HFFc6 (cell line): ENCODE measurements at regions not wholly inside any gene's neighbourhood (a gene's known extent, or its start where the extent isn't known, plus 50 kb on each side); places are given as distances from the start of the nearest gene placed in this dataset.
A peak's percentile ranks its signal among the peaks of the same experiment; 100 is the strongest.

Source experiments
- DNase-seq: peaks from one replicate; pipeline ENCODE4 v3.0.0-alpha.2; 2018
- H3K27ac Mint-ChIP-seq: 2 replicates; pipeline ENCODE4 v1.8.0; 2020; ENCODE audit warnings: mild to moderate bottlenecking, mixed read lengths
- H3K27me3 Mint-ChIP-seq: 2 replicates; pipeline ENCODE4 v1.8.0; 2021; ENCODE audit warnings: mild to moderate bottlenecking, moderate library complexity, mixed read lengths; ENCODE audit not compliant: insufficient read depth
- H3K36me3 Mint-ChIP-seq: 2 replicates; pipeline ENCODE4 v1.8.0; 2021; ENCODE audit warnings: low read depth, mixed read lengths
- H3K4me1 Mint-ChIP-seq: 2 replicates; pipeline ENCODE4 v1.8.0; 2020; ENCODE audit warnings: low read depth, mixed read lengths
- H3K4me3 Mint-ChIP-seq: 2 replicates; pipeline ENCODE4 v1.8.0; 2020; ENCODE audit warnings: mild to moderate bottlenecking, moderate library complexity, mixed read lengths
- H3K9me3 Mint-ChIP-seq: 2 replicates; pipeline ENCODE4 v1.8.0; 2020; ENCODE audit warnings: mild to moderate bottlenecking, mixed read lengths
- CTCF ChIP-seq: fragments of 200-600 bp; sonication (generic); IDR thresholded peaks from 2 replicates; pipeline ENCODE4 v1.5.0; 2021; ENCODE audit warnings: antibody characterized with exemption, mild to moderate bottlenecking

- H3K36me3 Mint-ChIP-seq: 0 out of 2 replicates have a peak, but pooled peaks cover 7% of the 10 kb centered on the region
- no peak overlapping the region for H3K27ac Mint-ChIP-seq
- TF ChIP-seq CTCF: no peak
- H3K27me3 Mint-ChIP-seq: peaks cover 2% of the 10 kb centered on the region; the same call in 1 of the 2 replicates
- H3K4me1 Mint-ChIP-seq: no peaks in the 10 kb centered on the region
- H3K9me3 Mint-ChIP-seq: peaks cover 7% of the 10 kb centered on the region
- DNase-seq: no peak
- H3K4me3 Mint-ChIP-seq: no peak overlapping the region
Observed at GRCh38 chr3:104461431-104461830, 905.3 kb upstream of the ALCAM start.

GRCh38 chr3:104472221-104472620 lies 894.5 kb upstream of the ALCAM start:
- no peak for TF ChIP-seq CTCF
- Mint-ChIP-seq H3K27me3 (no peaks in the 10 kb centered on the region; the same call in 1 of the 2 replicates), H3K9me3 (peaks cover 30% of the 10 kb centered on the region), H3K27ac (no peak overlapping the region), H3K4me3 (no peak overlapping the region), H3K4me1 (no peaks in the 10 kb centered on the region), H3K36me3 (peaks cover 11% of the 10 kb centered on the region; the same call in 1 of the 2 replicates)
- no peak for DNase-seq

- DNase-seq: no peak
- peaks cover 21% of the 10 kb centered on the region for H3K9me3 Mint-ChIP-seq
- no peak overlapping the region for H3K27ac Mint-ChIP-seq
- no peak for TF ChIP-seq CTCF
- H3K4me1 Mint-ChIP-seq: no peaks in the 10 kb centered on the region
- H3K36me3 Mint-ChIP-seq: peaks cover 11% of the 10 kb centered on the region; the same call in 1 of the 2 replicates
- no peaks in the 10 kb centered on the region; the same call in none of the 2 replicates for H3K27me3 Mint-ChIP-seq
- H3K4me3 Mint-ChIP-seq: no peak overlapping the region
Observed at GRCh38 chr3:104474011-104474410, 892.7 kb upstream of the ALCAM start.

- Mint-ChIP-seq H3K27ac (no peak overlapping the region), H3K9me3 (no peaks in the 10 kb centered on the region), H3K4me1 (peaks cover 9% of the 10 kb centered on the region; the same call in 1 of the 2 replicates), H3K36me3 (no peaks in the 10 kb centered on the region), H3K4me3 (no peak overlapping the region), H3K27me3 (peaks cover 2% of the 10 kb centered on the region; the same call in 1 of the 2 replicates)
- no peak for DNase-seq
- TF ChIP-seq CTCF: no peak
Observed at GRCh38 chr3:104503022-104503421, 863.7 kb upstream of the ALCAM start.

GRCh38 chr3:104510131-104510849 lies 856.4 kb upstream of the ALCAM start:
- Mint-ChIP-seq H3K27me3 (no peaks in the 10 kb centered on the region; the same call in 1 of the 2 replicates), H3K9me3 (peaks cover 8% of the 10 kb centered on the region), H3K4me1 (peaks cover 17% of the 10 kb centered on the region), H3K36me3 (peaks cover 8% of the 10 kb centered on the region), H3K4me3 (0 out of 2 replicates have a peak overlapping the region, but pooled peaks have one; percentile 9), H3K27ac (no peak overlapping the region)
- peak; percentile 65 for DNase-seq
- TF ChIP-seq CTCF: no peak
